Neural progenitor cell (in vitro differentiated cells): ENCODE measurements at regions not wholly inside any gene's neighbourhood (a gene's known extent, or its start where the extent isn't known, plus 50 kb on each side); places are given as distances from the start of the nearest gene placed in this dataset.
"Not testable (repeated sequence)": the region's sequence is repeated elsewhere in the genome, so short reads cannot be mapped to it uniquely, and the experiment has no call there.

Experiments
- DNase-seq: peaks from one replicate; pipeline ENCODE4 v3.0.0-alpha.2; 2016; ENCODE audit warnings: low spot score
- H2AFZ ChIP-seq: fragments of 200-600 bp; sonication (generic); replicated peaks from 2 replicates; pipeline ENCODE4 v1.6.1; 2016; ENCODE audit warnings: antibody characterized with exemption
- H3F3A ChIP-seq: fragments of 200-600 bp; sonication (generic); 2 replicates; pipeline ENCODE4 v1.6.1; 2016; ENCODE audit warnings: antibody characterized with exemption, low read depth
- H3K27ac ChIP-seq: fragments of 200-600 bp; sonication (generic); 2 replicates; pipeline ENCODE4 v1.5.1; 2016; ENCODE audit warnings: mild to moderate bottlenecking
- H3K27me3 ChIP-seq: fragments of 200-600 bp; sonication (generic); 2 replicates; pipeline ENCODE4 v1.6.1; 2016; ENCODE audit warnings: mild to moderate bottlenecking, moderate library complexity
- H3K36me3 ChIP-seq: fragments of 200-600 bp; sonication (generic); 2 replicates; pipeline ENCODE4 v1.5.1; 2016
- H3K4me1 ChIP-seq: fragments of 200-600 bp; sonication (generic); 2 replicates; pipeline ENCODE4 v1.6.1; 2016; ENCODE audit warnings: mixed run types
- H3K4me2 ChIP-seq: fragments of 200-600 bp; sonication (generic); 2 replicates; pipeline ENCODE4 v1.6.1; 2016
- H3K4me3 ChIP-seq: fragments of 200-600 bp; sonication (generic); 2 replicates; pipeline ENCODE4 v1.5.1; 2016
- H3K79me2 ChIP-seq: fragments of 200-600 bp; sonication (generic); 2 replicates; pipeline ENCODE4 v1.6.1; 2016; ENCODE audit warnings: low read depth
- H3K9ac ChIP-seq: fragments of 200-600 bp; sonication (generic); 2 replicates; pipeline ENCODE4 v1.6.1; 2016
- H3K9me3 ChIP-seq: fragments of 200-600 bp; sonication (generic); 2 replicates; pipeline ENCODE4 v1.5.1; 2016; ENCODE audit warnings: low read depth
- H4K20me1 ChIP-seq: fragments of 200-600 bp; sonication (generic); 2 replicates; pipeline ENCODE4 v1.6.1; 2016; ENCODE audit warnings: low read depth
- H3K27ac Mint-ChIP-seq: 3 replicates; pipeline ENCODE4 v1.8.0; 2021; ENCODE audit warnings: mixed read lengths
- H3K27me3 Mint-ChIP-seq: 2 replicates; pipeline ENCODE4 v1.8.0; 2022; ENCODE audit warnings: low read depth, mild to moderate bottlenecking, inconsistent platforms, moderate library complexity, mixed read lengths; ENCODE audit not compliant: insufficient read depth
- H3K36me3 Mint-ChIP-seq: 3 replicates; pipeline ENCODE4 v1.8.0; 2021; ENCODE audit warnings: mixed read lengths
- H3K4me1 Mint-ChIP-seq: 3 replicates; pipeline ENCODE4 v1.8.0; 2021; ENCODE audit warnings: mixed read lengths
- H3K4me3 Mint-ChIP-seq: 3 replicates; pipeline ENCODE4 v1.8.0; 2021; ENCODE audit warnings: mild to moderate bottlenecking, moderate library complexity, mixed read lengths
- H3K9me3 Mint-ChIP-seq: 3 replicates; pipeline ENCODE4 v1.8.0; 2020; ENCODE audit warnings: mixed read lengths
- CTCF ChIP-seq: fragments of 200-600 bp; sonication (generic); IDR thresholded peaks from 2 replicates; pipeline ENCODE4 v1.5.1; 2017; ENCODE audit warnings: antibody characterized with exemption, mild to moderate bottlenecking
- EZH2 ChIP-seq: fragments of 200-600 bp; sonication (generic); IDR thresholded peaks from 2 replicates; pipeline ENCODE4 v1.6.1; 2017; ENCODE audit warnings: antibody characterized with exemption, mild to moderate bottlenecking, moderate library complexity
- EZH2phosphoT487 ChIP-seq: fragments of 200-600 bp; sonication (generic); IDR thresholded peaks from 2 replicates; pipeline ENCODE4 v1.6.1; 2017; ENCODE audit warnings: antibody characterized with exemption

- H3K4me1 Mint-ChIP-seq: no peaks in the 10 kb centered on the region
- no peak for DNase-seq
- Histone ChIP-seq H3K4me3 (no peak overlapping the region), H4K20me1 (no peaks in the 10 kb centered on the region), H3K36me3 (no peaks in the 10 kb centered on the region), H3K4me2 (no peak overlapping the region), H3K9ac (no peak overlapping the region), H3F3A (no peaks in the 10 kb centered on the region), H3K27ac (no peak overlapping the region), H3K27me3 (no peaks in the 10 kb centered on the region), H2AFZ (no peak overlapping the region), H3K4me1 (no peaks in the 10 kb centered on the region), H3K9me3 (no peaks in the 10 kb centered on the region), H3K79me2 (no peaks in the 10 kb centered on the region)
- H3K9me3 Mint-ChIP-seq: no peaks in the 10 kb centered on the region
- H3K27ac Mint-ChIP-seq: no peak overlapping the region
- TF ChIP-seq EZH2phosphoT487: no peak
- no peak for TF ChIP-seq CTCF
- no peak for TF ChIP-seq EZH2
- H3K27me3 Mint-ChIP-seq: no peaks in the 10 kb centered on the region
- no peak overlapping the region for H3K4me3 Mint-ChIP-seq
- H3K36me3 Mint-ChIP-seq: no peaks in the 10 kb centered on the region
Measured at GRCh38 chr5:40226906-40227305, 452.8 kb upstream of the PTGER4 start.

- H3K79me2 ChIP-seq, H3K36me3 Mint-ChIP-seq, H3K36me3 ChIP-seq, H3K4me3 ChIP-seq, H3F3A ChIP-seq, DNase-seq, H3K27me3 ChIP-seq, H3K4me3 Mint-ChIP-seq, H3K4me1 ChIP-seq, H3K9me3 Mint-ChIP-seq, H3K27ac ChIP-seq, H3K4me1 Mint-ChIP-seq, H3K27ac Mint-ChIP-seq, H3K4me2 ChIP-seq, H3K9ac ChIP-seq, H4K20me1 ChIP-seq, H2AFZ ChIP-seq, H3K9me3 ChIP-seq, H3K27me3 Mint-ChIP-seq: not testable (repeated sequence)
Measured at GRCh38 chr5:40225147-40225546, 454.6 kb upstream of the PTGER4 start.

GRCh38 chr5:40224421-40224820 lies 455.3 kb upstream of the PTGER4 start:
- TF ChIP-seq EZH2phosphoT487 (no peak), CTCF (no peak), EZH2 (no peak)
- Histone ChIP-seq H3K9me3 (no peaks in the 10 kb centered on the region), H3K79me2 (no peaks in the 10 kb centered on the region), H3F3A (no peaks in the 10 kb centered on the region), H3K27me3 (no peaks in the 10 kb centered on the region), H4K20me1 (no peaks in the 10 kb centered on the region), H3K36me3 (no peaks in the 10 kb centered on the region), H3K4me2 (no peak overlapping the region), H3K9ac (no peak overlapping the region), H3K4me1 (no peaks in the 10 kb centered on the region), H3K27ac (no peak overlapping the region), H2AFZ (no peak overlapping the region), H3K4me3 (no peak overlapping the region)
- no peak for DNase-seq
- Mint-ChIP-seq H3K9me3 (no peaks in the 10 kb centered on the region), H3K27me3 (no peaks in the 10 kb centered on the region), H3K4me3 (no peak overlapping the region), H3K4me1 (no peaks in the 10 kb centered on the region), H3K36me3 (no peaks in the 10 kb centered on the region), H3K27ac (no peak overlapping the region)

- Mint-ChIP-seq H3K4me1 (no peaks in the 10 kb centered on the region), H3K27ac (no peak overlapping the region), H3K36me3 (no peaks in the 10 kb centered on the region), H3K4me3 (no peak overlapping the region), H3K9me3 (no peaks in the 10 kb centered on the region), H3K27me3 (no peaks in the 10 kb centered on the region)
- Histone ChIP-seq H2AFZ (no peak overlapping the region), H3K79me2 (no peaks in the 10 kb centered on the region), H3F3A (no peaks in the 10 kb centered on the region), H3K4me2 (no peak overlapping the region), H3K9ac (no peak overlapping the region), H3K27ac (no peak overlapping the region), H3K9me3 (no peaks in the 10 kb centered on the region), H3K4me3 (no peak overlapping the region), H3K4me1 (no peaks in the 10 kb centered on the region), H3K36me3 (no peaks in the 10 kb centered on the region), H4K20me1 (no peaks in the 10 kb centered on the region), H3K27me3 (no peaks in the 10 kb centered on the region)
- no peak for DNase-seq
- TF ChIP-seq EZH2phosphoT487 (no peak), CTCF (no peak), EZH2 (no peak)
Measured at GRCh38 chr5:40223884-40224402, 455.8 kb upstream of the PTGER4 start.
